Caco-2 (cell line): ENCODE measurements at regions not wholly inside any gene's neighbourhood (a gene's known extent, or its start where the extent isn't known, plus 50 kb on each side); places are given as distances from the start of the nearest gene placed in this dataset.

Experiments
- BruUV-seq: library from RNA; stranded (reverse); fragments of 400-500 nt; replicated peaks from 2 replicates; lab custom pipeline; 2021; lab: Mats Ljungman, UMichigan
- CTCF ChIA-PET: fragments of 300-600 bp; sonication (Branson Sonifier 250); formaldehyde crosslinking; loops from one replicate; lab custom pipeline; 2022; ENCODE audit warnings: antibody characterized with exemption; lab: Charles Lee
- POLR2A ChIA-PET: fragments of 300-600 bp; sonication (Branson Sonifier 250); formaldehyde crosslinking; loops from one replicate; lab custom pipeline; 2022; ENCODE audit warnings: antibody characterized with exemption; lab: Charles Lee
- DNase-seq, 2 experiments: peaks; one replicate each; pipeline versions ENCODE4 v3.0.0 to v3.0.0-alpha.2; 2020 to 2022
- H3K27me3 ChIP-seq: replicated peaks from 2 replicates; pipeline ENCODE4 v1.6.0; 2011; ENCODE audit warnings: low read length; ENCODE audit not compliant: control insufficient read depth, insufficient read depth
- H3K36me3 ChIP-seq: 2 replicates; pipeline ENCODE4 v1.5.1; 2011; ENCODE audit warnings: low read length; ENCODE audit not compliant: control insufficient read depth, insufficient read depth
- H3K4me1 ChIP-seq: fragments of 250-450 bp; sonication (Bioruptor Pico); 2 replicates; pipeline ENCODE4 v1.5.1; 2020; ENCODE audit warnings: mild to moderate bottlenecking
- H3K4me3 ChIP-seq: 2 replicates; pipeline ENCODE4 v1.5.1; 2011; ENCODE audit warnings: low read depth, mild to moderate bottlenecking, control low read depth, low read length
- H3K9me3 ChIP-seq: fragments of 250-450 bp; sonication (Bioruptor Pico); 2 replicates; pipeline ENCODE4 v1.5.1; 2020; ENCODE audit warnings: mild to moderate bottlenecking, moderate library complexity
- H3K27ac Mint-ChIP-seq: one replicate; pipeline ENCODE4 v1.8.0; 2022; ENCODE audit warnings: mixed read lengths; ENCODE audit not compliant: unreplicated experiment
- H3K27me3 Mint-ChIP-seq: one replicate; pipeline ENCODE4 v1.8.0; 2022; ENCODE audit warnings: mixed read lengths; ENCODE audit not compliant: insufficient read depth, unreplicated experiment
- H3K36me3 Mint-ChIP-seq: one replicate; pipeline ENCODE4 v1.8.0; 2022; ENCODE audit warnings: mild to moderate bottlenecking, mixed read lengths; ENCODE audit not compliant: insufficient read depth, unreplicated experiment
- H3K4me1 Mint-ChIP-seq: one replicate; pipeline ENCODE4 v1.8.0; 2022; ENCODE audit warnings: low read depth, mixed read lengths; ENCODE audit not compliant: unreplicated experiment
- H3K4me3 Mint-ChIP-seq: one replicate; pipeline ENCODE4 v1.8.0; 2022; ENCODE audit warnings: mild to moderate bottlenecking, moderate library complexity, mixed read lengths; ENCODE audit not compliant: unreplicated experiment
- H3K9me3 Mint-ChIP-seq: one replicate; pipeline ENCODE4 v1.8.0; 2022; ENCODE audit warnings: mixed read lengths; ENCODE audit not compliant: unreplicated experiment
- intact Hi-C: fragments of 100-400 bp; cut with micrococcal nuclease; formaldehyde crosslinking; loops from one replicate; pipeline ENCODE4 v1.10.0; 2022; ENCODE audit not compliant: unreplicated experiment
- TF ChIP-seq, protein P1 (sequence below), 2 experiments: fragments of 200-600 bp in 1 of 2; IDR thresholded peaks; 1 replicate in 1 of 2; 2 replicates in 1 of 2; pipeline versions ENCODE4 v1.5.1 to v1.8.0; 2011 to 2022; ENCODE audit warnings: antibody characterized with exemption in 1 of 2, control low read depth in 1 of 2, inconsistent platforms in 1 of 2, low read depth in 1 of 2, low read length in 1 of 2, mild to moderate bottlenecking in 1 of 2, moderate library complexity in 1 of 2; ENCODE audit not compliant: insufficient read depth in 1 of 2, severe bottlenecking in 1 of 2, unreplicated experiment in 1 of 2

DNA sequence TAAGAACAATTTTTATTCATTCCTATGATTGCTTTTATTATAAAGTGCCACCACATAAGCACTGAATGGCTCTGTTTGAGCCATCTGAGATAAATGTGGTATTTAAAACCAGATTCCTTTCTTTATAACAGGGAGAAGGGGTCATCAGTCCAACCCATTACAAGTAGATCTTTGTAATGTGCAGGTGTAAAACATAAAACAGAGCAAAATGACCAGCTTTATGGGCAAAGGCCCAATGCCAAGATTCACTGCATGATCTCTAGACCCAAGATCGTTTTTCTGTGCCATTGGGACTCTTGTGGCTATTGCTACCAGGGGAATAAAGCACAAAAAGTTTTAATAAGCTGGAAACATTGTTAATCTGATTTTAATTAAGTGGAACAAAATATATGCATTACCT is 469.9 kb downstream of the PRR16 start:
- no TSS peak for BruUV-seq

DNA sequence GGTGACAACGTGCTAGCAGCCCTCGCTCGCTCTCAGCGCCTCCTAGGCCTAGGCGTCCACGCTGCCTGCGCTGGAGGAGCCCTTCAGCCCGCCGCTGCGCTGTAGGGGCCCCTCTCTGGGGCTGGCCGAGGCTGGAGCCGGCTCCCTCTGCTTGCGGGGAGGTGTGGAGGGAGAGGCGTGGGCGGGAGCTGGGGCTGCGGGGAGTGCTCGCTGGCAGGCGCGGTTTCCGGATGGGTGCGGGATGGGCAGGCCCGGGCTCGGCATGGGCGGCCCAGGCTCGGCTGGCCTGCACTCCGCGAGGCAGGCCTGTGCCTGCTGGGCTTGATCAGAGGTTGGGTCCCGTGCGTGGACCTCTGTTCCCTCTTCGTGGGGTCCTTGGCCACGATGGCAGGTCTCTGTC is 472.6 kb downstream of the PRR16 start:
- no TSS peak for BruUV-seq
- Histone ChIP-seq H3K4me3 (no peak overlapping the region), H3K9me3 (no peaks in the 10 kb centered on the region), H3K27me3 (no peaks in the 10 kb centered on the region), H3K4me1 (no peaks in the 10 kb centered on the region), H3K36me3 (no peaks in the 10 kb centered on the region)
- no peak overlapping the region for H3K27ac Mint-ChIP-seq
- no peaks in the 10 kb centered on the region for H3K9me3 Mint-ChIP-seq
- no peak overlapping the region for H3K4me3 Mint-ChIP-seq
- TF ChIP-seq, protein P1, sequence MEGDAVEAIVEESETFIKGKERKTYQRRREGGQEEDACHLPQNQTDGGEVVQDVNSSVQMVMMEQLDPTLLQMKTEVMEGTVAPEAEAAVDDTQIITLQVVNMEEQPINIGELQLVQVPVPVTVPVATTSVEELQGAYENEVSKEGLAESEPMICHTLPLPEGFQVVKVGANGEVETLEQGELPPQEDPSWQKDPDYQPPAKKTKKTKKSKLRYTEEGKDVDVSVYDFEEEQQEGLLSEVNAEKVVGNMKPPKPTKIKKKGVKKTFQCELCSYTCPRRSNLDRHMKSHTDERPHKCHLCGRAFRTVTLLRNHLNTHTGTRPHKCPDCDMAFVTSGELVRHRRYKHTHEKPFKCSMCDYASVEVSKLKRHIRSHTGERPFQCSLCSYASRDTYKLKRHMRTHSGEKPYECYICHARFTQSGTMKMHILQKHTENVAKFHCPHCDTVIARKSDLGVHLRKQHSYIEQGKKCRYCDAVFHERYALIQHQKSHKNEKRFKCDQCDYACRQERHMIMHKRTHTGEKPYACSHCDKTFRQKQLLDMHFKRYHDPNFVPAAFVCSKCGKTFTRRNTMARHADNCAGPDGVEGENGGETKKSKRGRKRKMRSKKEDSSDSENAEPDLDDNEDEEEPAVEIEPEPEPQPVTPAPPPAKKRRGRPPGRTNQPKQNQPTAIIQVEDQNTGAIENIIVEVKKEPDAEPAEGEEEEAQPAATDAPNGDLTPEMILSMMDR (IDR thresholded peaks at IDR 0.05; ENCODE audit: insufficient read depth in 1 of 2, low read depth in 1 of 2, low read length in 1 of 2, severe bottlenecking in 1 of 2, unreplicated experiment in 1 of 2) = no peak
- no peaks in the 10 kb centered on the region for H3K36me3 Mint-ChIP-seq
- DNase-seq = no peak
- ChIA-PET CTCF (no interaction called here), POLR2A (no interaction called here)
- intact Hi-C loops = no loop called here
- H3K4me1 Mint-ChIP-seq = no peaks in the 10 kb centered on the region
- peaks cover under 1% of the 10 kb centered on the region for H3K27me3 Mint-ChIP-seq

More for the DNA sequence above, 469.9 kb downstream of the PRR16 start:
- no peaks in the 10 kb centered on the region for H3K4me1 ChIP-seq
- peaks cover 4% of the 10 kb centered on the region for H3K27me3 Mint-ChIP-seq
- H3K9me3 Mint-ChIP-seq = no peaks in the 10 kb centered on the region
- no peaks in the 10 kb centered on the region for H3K4me1 Mint-ChIP-seq
- no peaks in the 10 kb centered on the region for H3K36me3 Mint-ChIP-seq
- no peaks in the 10 kb centered on the region for H3K27me3 ChIP-seq
- no peaks in the 10 kb centered on the region for H3K9me3 ChIP-seq
- no peak for DNase-seq
- intact Hi-C loops = no loop called here
- CTCF ChIA-PET = no interaction called here
- POLR2A ChIA-PET = no interaction called here
- no peak overlapping the region for H3K27ac Mint-ChIP-seq
- TF ChIP-seq, protein P1 (IDR thresholded peaks at IDR 0.05; ENCODE audit: insufficient read depth in 1 of 2, low read depth in 1 of 2, low read length in 1 of 2, severe bottlenecking in 1 of 2, unreplicated experiment in 1 of 2) = no peak
- no peak overlapping the region for H3K4me3 Mint-ChIP-seq
- H3K4me3 ChIP-seq = no peak overlapping the region
- H3K36me3 ChIP-seq = no peaks in the 10 kb centered on the region

DNA sequence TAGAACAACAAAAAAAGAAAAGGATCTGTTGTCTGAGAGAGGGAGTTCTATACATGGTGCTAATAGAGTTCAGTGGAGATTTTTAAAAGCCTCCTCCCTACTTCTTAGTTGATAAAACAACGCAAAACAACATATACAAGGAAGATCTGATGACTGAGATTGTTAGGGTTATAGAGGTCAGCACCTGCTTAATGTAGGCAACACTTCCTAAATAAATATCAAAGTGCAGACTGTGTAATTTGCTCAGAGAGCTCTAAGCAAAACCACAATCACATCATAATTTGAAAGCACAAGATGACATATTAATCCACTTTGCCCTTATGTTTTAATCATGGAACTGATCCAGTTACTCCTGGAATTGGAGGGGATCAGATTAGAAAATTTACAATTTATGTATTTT is 474.5 kb downstream of the PRR16 start:
- BruUV-seq = no TSS peak
- Mint-ChIP-seq H3K27ac (no peak overlapping the region), H3K4me1 (no peaks in the 10 kb centered on the region), H3K36me3 (no peaks in the 10 kb centered on the region), H3K4me3 (no peak overlapping the region), H3K9me3 (no peaks in the 10 kb centered on the region), H3K27me3 (no peaks in the 10 kb centered on the region)
- Histone ChIP-seq H3K27me3 (no peaks in the 10 kb centered on the region), H3K4me1 (no peaks in the 10 kb centered on the region), H3K36me3 (no peaks in the 10 kb centered on the region), H3K9me3 (no peaks in the 10 kb centered on the region), H3K4me3 (no peak overlapping the region)
- CTCF ChIA-PET = no interaction called here
- DNase-seq = no peak
- POLR2A ChIA-PET = no interaction called here
- intact Hi-C loops = no loop called here
- TF ChIP-seq, protein P1 (IDR thresholded peaks at IDR 0.05; ENCODE audit: insufficient read depth in 1 of 2, low read depth in 1 of 2, low read length in 1 of 2, severe bottlenecking in 1 of 2, unreplicated experiment in 1 of 2) = no peak
